B cell (primary cell): ENCODE measurements at regions not wholly inside any gene's neighbourhood (a gene's known extent, or its start where the extent isn't known, plus 50 kb on each side); places are given as distances from the start of the nearest gene placed in this dataset.

ENCODE experiments used
- ATAC-seq: fragments of 200-7000 bp; cut with Tn5 transposase; one replicate; pipeline ENCODE4 v1.10.0; 2021; ENCODE audit warnings: low read depth, mild to moderate bottlenecking, moderate number of reproducible peaks, moderate library complexity
- CTCF ChIA-PET: fragments of 350-600 bp; sonication (Branson Sonifier 250); formaldehyde crosslinking; loops from one replicate; lab custom pipeline; 2021; ENCODE audit warnings: antibody characterized with exemption, inconsistent platforms; lab: Charles Lee
- POLR2A ChIA-PET: fragments of 350-600 bp; sonication (Branson Sonifier 250); formaldehyde crosslinking; loops from one replicate; lab custom pipeline; 2021; ENCODE audit warnings: antibody characterized with exemption; lab: Charles Lee
- DNase-seq: peaks from one replicate; pipeline ENCODE4 v3.0.0; 2013
- H2AFZ ChIP-seq: 2 replicates; pipeline ENCODE4 v1.6.1; 2012; ENCODE audit warnings: mild to moderate bottlenecking, low read depth, low read length; ENCODE audit not compliant: insufficient read depth, poor library complexity, severe bottlenecking
- H3K27ac ChIP-seq, 2 donors: 1 replicate in 1 of 2; 2 replicates in 1 of 2; pipeline ENCODE4 v1.5.1; 2012 to 2013; ENCODE audit warnings: low read length in 2 of 2, mild to moderate bottlenecking in 2 of 2, moderate library complexity in 1 of 2
- H3K27me3 ChIP-seq, 4 experiments: fragments of 200-600 bp in 1 of 4; sonication (generic) in 1 of 4; replicated peaks in 1 of 4; 1 replicate in 2 of 4; 2 replicates in 2 of 4; pipeline versions ENCODE4 v1.6.1 to v1.7.0; 2013 to 2016; ENCODE audit warnings: low read length in 3 of 4, mild to moderate bottlenecking in 2 of 4, mixed read lengths in 1 of 4, moderate library complexity in 1 of 4; ENCODE audit not compliant: insufficient read depth in 4 of 4, control insufficient read depth in 3 of 4; ENCODE audit errors: control extremely low read depth in 1 of 4
- H3K36me3 ChIP-seq, 2 experiments: replicated peaks in 1 of 2; 1 replicate in 1 of 2; 2 replicates in 1 of 2; pipeline versions ENCODE4 v1.6.1 to v1.7.1; 2013; ENCODE audit warnings: low read length in 1 of 2; ENCODE audit not compliant: insufficient read depth in 2 of 2, control insufficient read depth in 1 of 2; ENCODE audit errors: control extremely low read depth in 1 of 2, extremely low read depth in 1 of 2
- H3K4me1 ChIP-seq, 2 donors: fragments of 200-600 bp in 1 of 2; sonication (generic) in 1 of 2; 1 replicate in 1 of 2; 2 replicates in 1 of 2; pipeline versions ENCODE4 v1.5.1 to v1.6.1; 2013 to 2017; ENCODE audit warnings: low read length in 2 of 2; ENCODE audit not compliant: control insufficient read depth in 2 of 2, insufficient read depth in 2 of 2
- H3K4me2 ChIP-seq: replicated peaks from 2 replicates; pipeline ENCODE3; 2012; ENCODE audit warnings: mild to moderate bottlenecking, low read depth, low read length; ENCODE audit not compliant: poor library complexity, severe bottlenecking
- H3K4me3 ChIP-seq, 5 experiments: fragments of 200-600 bp in 1 of 5; sonication (generic) in 1 of 5; 1 replicate in 3 of 5; 2 replicates in 2 of 5; pipeline versions ENCODE4 v1.5.1 to v1.7.0; 2011 to 2016; ENCODE audit warnings: low read length in 4 of 5, mild to moderate bottlenecking in 4 of 5, low read depth in 2 of 5, control low read depth in 1 of 5, moderate library complexity in 1 of 5; ENCODE audit not compliant: insufficient read depth in 1 of 5; ENCODE audit errors: control extremely low read depth in 1 of 5, extremely low read depth in 1 of 5
- H3K79me2 ChIP-seq: fragments of 200-600 bp; sonication (generic); one replicate; pipeline ENCODE4 v1.6.0; 2016; ENCODE audit warnings: low read length; ENCODE audit not compliant: control insufficient read depth, insufficient read depth
- H3K9ac ChIP-seq: fragments of 200-600 bp; sonication (generic); 2 replicates; pipeline ENCODE4 v1.6.1; 2017; ENCODE audit warnings: mild to moderate bottlenecking, low read length, moderate library complexity
- H3K9me3 ChIP-seq, 3 donors: one replicate each; pipeline versions ENCODE4 v1.6.1 to v1.7.1; 2013; ENCODE audit warnings: low read length in 2 of 3; ENCODE audit not compliant: control insufficient read depth in 2 of 3, insufficient read depth in 1 of 3; ENCODE audit errors: control extremely low read depth in 1 of 3
- H4K20me1 ChIP-seq: 2 replicates; pipeline ENCODE4 v1.6.0; 2012; ENCODE audit warnings: mild to moderate bottlenecking, low read length; ENCODE audit not compliant: insufficient read depth, control insufficient read depth, poor library complexity, severe bottlenecking
- H3K27ac Mint-ChIP-seq: one replicate; pipeline ENCODE4 v1.8.0; 2021; ENCODE audit warnings: mixed read lengths
- H3K27me3 Mint-ChIP-seq: one replicate; pipeline ENCODE4 v1.8.0; 2021; ENCODE audit warnings: mixed read lengths
- H3K4me1 Mint-ChIP-seq: one replicate; pipeline ENCODE4 v1.8.0; 2021; ENCODE audit warnings: mixed read lengths
- H3K4me3 Mint-ChIP-seq: one replicate; pipeline ENCODE4 v1.8.0; 2021; ENCODE audit warnings: mixed read lengths
- H3K9me3 Mint-ChIP-seq: one replicate; pipeline ENCODE4 v1.8.0; 2022; ENCODE audit warnings: mixed read lengths; ENCODE audit not compliant: insufficient read depth
- EZH2 ChIP-seq: IDR thresholded peaks from 2 replicates; pipeline ENCODE4 v1.6.1; 2012; ENCODE audit warnings: borderline replicate concordance, low read depth, mild to moderate bottlenecking, moderate library complexity, low read length; ENCODE audit not compliant: insufficient read depth, poor library complexity, severe bottlenecking
- WGBS: methylation state at CpG from one replicate; pipeline ENCODE4 v1.1.5; 2013; ENCODE audit warnings: missing lambda C conversion rate; ENCODE audit not compliant: insufficient coverage; 5-methylcytosine and 5-hydroxymethylcytosine counted together
- intact Hi-C: fragments of 100-400 bp; cut with micrococcal nuclease; formaldehyde crosslinking; loops from one replicate; pipeline ENCODE4 v1.10.0; 2022
- TF ChIP-seq, protein P1 (sequence below): fragments of 200-600 bp; IDR thresholded peaks from one replicate; pipeline ENCODE4 v1.8.0; 2022; ENCODE audit warnings: antibody characterized with exemption, mild to moderate bottlenecking

DNA sequence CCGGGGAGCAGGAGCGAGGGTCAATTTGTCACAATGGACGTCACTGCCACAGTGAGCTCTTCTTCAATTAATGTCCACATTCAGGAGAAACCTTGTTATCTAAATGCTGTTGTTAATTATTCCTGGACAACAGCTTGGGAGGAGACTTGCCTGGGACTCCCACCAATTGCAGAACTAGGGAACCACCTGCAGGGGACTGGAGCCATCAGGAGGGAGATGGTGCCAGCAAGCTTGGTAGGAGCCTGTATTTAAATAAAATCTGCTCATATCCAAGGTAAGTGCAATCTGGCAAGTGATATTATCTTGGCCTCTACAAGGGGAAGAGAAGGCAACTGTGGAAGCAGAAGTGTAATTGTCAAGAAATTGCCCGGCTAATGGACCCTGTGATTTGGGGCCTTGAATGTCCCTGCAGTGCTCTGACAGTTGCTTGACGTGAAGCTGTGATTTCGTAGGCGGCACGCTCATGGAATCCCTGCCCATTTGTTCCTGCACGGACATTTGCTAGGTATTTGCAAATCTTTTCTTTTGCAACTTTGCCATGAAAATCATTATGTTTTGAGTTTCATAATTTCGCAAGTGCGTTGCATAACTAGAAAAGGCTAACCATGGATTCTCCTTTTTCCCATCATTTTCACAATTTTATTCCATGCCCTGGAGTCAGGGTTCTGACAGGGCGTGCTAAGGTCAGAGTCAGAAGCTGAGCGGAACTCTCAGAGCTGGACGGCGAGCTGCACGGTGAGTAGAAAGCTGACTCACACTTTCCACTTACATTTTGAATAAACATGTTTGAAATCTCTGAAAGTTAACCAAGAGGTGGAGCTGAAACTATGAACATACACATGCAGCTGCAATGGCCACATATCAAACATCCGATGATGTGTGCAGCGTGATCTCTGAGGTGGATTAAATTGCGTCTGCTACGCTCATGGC, 84.9 kb upstream of the TCERG1L start:
- TF ChIP-seq, protein P1, sequence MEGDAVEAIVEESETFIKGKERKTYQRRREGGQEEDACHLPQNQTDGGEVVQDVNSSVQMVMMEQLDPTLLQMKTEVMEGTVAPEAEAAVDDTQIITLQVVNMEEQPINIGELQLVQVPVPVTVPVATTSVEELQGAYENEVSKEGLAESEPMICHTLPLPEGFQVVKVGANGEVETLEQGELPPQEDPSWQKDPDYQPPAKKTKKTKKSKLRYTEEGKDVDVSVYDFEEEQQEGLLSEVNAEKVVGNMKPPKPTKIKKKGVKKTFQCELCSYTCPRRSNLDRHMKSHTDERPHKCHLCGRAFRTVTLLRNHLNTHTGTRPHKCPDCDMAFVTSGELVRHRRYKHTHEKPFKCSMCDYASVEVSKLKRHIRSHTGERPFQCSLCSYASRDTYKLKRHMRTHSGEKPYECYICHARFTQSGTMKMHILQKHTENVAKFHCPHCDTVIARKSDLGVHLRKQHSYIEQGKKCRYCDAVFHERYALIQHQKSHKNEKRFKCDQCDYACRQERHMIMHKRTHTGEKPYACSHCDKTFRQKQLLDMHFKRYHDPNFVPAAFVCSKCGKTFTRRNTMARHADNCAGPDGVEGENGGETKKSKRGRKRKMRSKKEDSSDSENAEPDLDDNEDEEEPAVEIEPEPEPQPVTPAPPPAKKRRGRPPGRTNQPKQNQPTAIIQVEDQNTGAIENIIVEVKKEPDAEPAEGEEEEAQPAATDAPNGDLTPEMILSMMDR, result no peak
- TF ChIP-seq EZH2, result no peak
- no peak overlapping the region for H3K9ac ChIP-seq
- H3K79me2 ChIP-seq, result no peaks in the 10 kb centered on the region
- no peak for ATAC-seq
- Mint-ChIP-seq H3K4me3 (no peak overlapping the region), H3K27me3 (no peaks in the 10 kb centered on the region), H3K9me3 (no peaks in the 10 kb centered on the region), H3K27ac (no peak overlapping the region), H3K4me1 (no peaks in the 10 kb centered on the region)
- no peak overlapping the region for H3K4me2 ChIP-seq
- H3K4me1 ChIP-seq, result no peaks in the 10 kb centered on the region
- DNase-seq, result no peak
- ChIA-PET CTCF (no interaction called here), POLR2A (no interaction called here)
- H3K36me3 ChIP-seq, result no peaks in the 10 kb centered on the region
- no peak overlapping the region for H2AFZ ChIP-seq
- 81% methylated on average over 7 of the region's 20 CpGs for WGBS
- H3K9me3 ChIP-seq, result peaks cover 0 to 4% (median 0%) of the 10 kb centered on the region in 3 donors
- no peak overlapping the region for H3K27ac ChIP-seq
- H4K20me1 ChIP-seq, result no peaks in the 10 kb centered on the region
- intact Hi-C loops, result no loop called here
- H3K4me3 ChIP-seq, result no peak overlapping the region
- H3K27me3 ChIP-seq, result no peaks in the 10 kb centered on the region

DNA sequence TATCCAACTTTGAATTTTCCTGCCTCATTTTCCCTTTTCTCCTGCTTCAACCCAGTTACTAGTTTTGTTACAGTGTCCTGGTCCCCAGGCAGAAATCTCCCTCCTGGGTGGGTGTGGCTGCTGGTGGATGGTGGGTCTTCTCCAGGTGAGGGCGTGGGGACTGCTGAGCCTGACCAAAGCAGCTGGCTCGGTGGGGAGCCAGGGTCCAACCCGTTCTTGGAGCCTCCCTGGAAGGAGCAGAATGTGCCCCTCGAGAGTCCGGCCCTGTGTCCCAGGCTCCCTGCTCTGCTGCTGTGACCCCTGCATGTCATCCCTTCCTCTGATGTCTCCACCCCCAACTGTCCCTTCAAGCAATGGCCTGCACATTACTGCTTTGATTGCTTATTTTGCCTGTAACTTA, 86.6 kb upstream of the TCERG1L start:
- no peaks in the 10 kb centered on the region for H3K27me3 Mint-ChIP-seq
- Histone ChIP-seq H3K27ac (no peak overlapping the region), H3K36me3 (no peaks in the 10 kb centered on the region), H3K4me1 (no peaks in the 10 kb centered on the region), H3K4me3 (no peak overlapping the region), H3K4me2 (no peak overlapping the region), H3K9ac (no peak overlapping the region), H2AFZ (no peak overlapping the region), H3K9me3 (peaks cover 0 to 6% (median 0%) of the 10 kb centered on the region in 3 donors), H3K27me3 (no peaks in the 10 kb centered on the region), H4K20me1 (no peaks in the 10 kb centered on the region), H3K79me2 (no peaks in the 10 kb centered on the region)
- H3K4me1 Mint-ChIP-seq, result no peaks in the 10 kb centered on the region
- CTCF ChIA-PET, result no interaction called here
- 65% methylated on average over 5 of the region's 5 CpGs for WGBS
- TF ChIP-seq, protein P1, result no peak
- no peak for TF ChIP-seq EZH2
- H3K27ac Mint-ChIP-seq, result no peak overlapping the region
- no peak overlapping the region for H3K4me3 Mint-ChIP-seq
- DNase-seq, result no peak
- intact Hi-C loops, result no loop called here
- H3K9me3 Mint-ChIP-seq, result no peaks in the 10 kb centered on the region
- ATAC-seq, result no peak
- POLR2A ChIA-PET, result no interaction called here
